ENCODE measurements at regions not wholly inside any gene's neighbourhood (a gene's known extent, or its start where the extent isn't known, plus 50 kb on each side); places are given as distances from the start of the nearest gene placed in this dataset.

GRCh38 chr14:30420515-30420914, 138.4 kb upstream of the G2E3 start:
- DNase-seq = no peak
- no peaks in the 10 kb centered on the region for H4K20me1 ChIP-seq (ENCODE audit: insufficient read depth, low read length)
- H3K9me2 ChIP-seq (replicated peaks; ENCODE audit: insufficient read depth, low read length) = no peaks in the 10 kb centered on the region
- no peaks in the 10 kb centered on the region for H3K36me3 ChIP-seq (replicated peaks; ENCODE audit: insufficient read depth, low read length)
- no peaks in the 10 kb centered on the region for H3K79me2 ChIP-seq (ENCODE audit: low read length)
- H3F3A ChIP-seq (ENCODE audit: insufficient read depth, low read length) = no peaks in the 10 kb centered on the region
- H3K9ac ChIP-seq (ENCODE audit: low read length) = no peak overlapping the region
- H3K9me3 ChIP-seq (replicated peaks; ENCODE audit: insufficient read depth, low read length) = no peaks in the 10 kb centered on the region
- no peaks in the 10 kb centered on the region for H3K27me3 ChIP-seq (replicated peaks; ENCODE audit: insufficient read depth, low read length)
- no peak overlapping the region for H2AFZ ChIP-seq (ENCODE audit: low read length)
- no peak overlapping the region for H3K27ac ChIP-seq (ENCODE audit: low read length)
- no peaks in the 10 kb centered on the region for H3K4me1 ChIP-seq (ENCODE audit: low read length)
- no peak overlapping the region for H3K4me3 ChIP-seq (ENCODE audit: low read length)
- H3K4me2 ChIP-seq (ENCODE audit: low read depth, low read length) = no peak overlapping the region
- TF ChIP-seq CTCF (IDR thresholded peaks at IDR 0.05; ENCODE audit: low read length) = no peak
- no peak for TF ChIP-seq EZH2 (optimal IDR thresholded peaks at IDR 0.05; ENCODE audit: low read depth, low read length)
- no peak for TF ChIP-seq EZH2phosphoT487 (IDR thresholded peaks at IDR 0.05; ENCODE audit: low read length)

GRCh38 chr14:30426463-30426862, 132.5 kb upstream of the G2E3 start:
- no peaks in the 10 kb centered on the region for H4K20me1 ChIP-seq (ENCODE audit: insufficient read depth, low read length)
- H3K9ac ChIP-seq (ENCODE audit: low read length) = no peak overlapping the region
- H3K4me3 ChIP-seq (ENCODE audit: low read length) = no peak overlapping the region
- H3K9me3 ChIP-seq (replicated peaks; ENCODE audit: insufficient read depth, low read length) = no peaks in the 10 kb centered on the region
- no peaks in the 10 kb centered on the region for H3K79me2 ChIP-seq (ENCODE audit: low read length)
- no peak for DNase-seq
- no peak overlapping the region for H3K27ac ChIP-seq (ENCODE audit: low read length)
- no peak overlapping the region for H2AFZ ChIP-seq (ENCODE audit: low read length)
- no peaks in the 10 kb centered on the region for H3F3A ChIP-seq (ENCODE audit: insufficient read depth, low read length)
- no peaks in the 10 kb centered on the region for H3K9me2 ChIP-seq (replicated peaks; ENCODE audit: insufficient read depth, low read length)
- no peaks in the 10 kb centered on the region for H3K4me1 ChIP-seq (ENCODE audit: low read length)
- no peaks in the 10 kb centered on the region for H3K27me3 ChIP-seq (replicated peaks; ENCODE audit: insufficient read depth, low read length)
- H3K36me3 ChIP-seq (replicated peaks; ENCODE audit: insufficient read depth, low read length) = no peaks in the 10 kb centered on the region
- H3K4me2 ChIP-seq (ENCODE audit: low read depth, low read length) = no peak overlapping the region
- TF ChIP-seq EZH2phosphoT487 (IDR thresholded peaks at IDR 0.05; ENCODE audit: low read length) (no peak), CTCF (IDR thresholded peaks at IDR 0.05; ENCODE audit: low read length) (no peak), EZH2 (optimal IDR thresholded peaks at IDR 0.05; ENCODE audit: low read depth, low read length) (no peak)

GRCh38 chr14:30427401-30427800, 131.6 kb upstream of the G2E3 start:
- no peak overlapping the region for H3K4me3 ChIP-seq (ENCODE audit: low read length)
- TF ChIP-seq EZH2 (optimal IDR thresholded peaks at IDR 0.05; ENCODE audit: low read depth, low read length) (no peak), EZH2phosphoT487 (IDR thresholded peaks at IDR 0.05; ENCODE audit: low read length) (no peak)
- H3K4me1 ChIP-seq (ENCODE audit: low read length) = no peaks in the 10 kb centered on the region
- H2AFZ ChIP-seq (ENCODE audit: low read length) = no peak overlapping the region
- no peaks in the 10 kb centered on the region for H3K27me3 ChIP-seq (replicated peaks; ENCODE audit: insufficient read depth, low read length)
- no peaks in the 10 kb centered on the region for H4K20me1 ChIP-seq (ENCODE audit: insufficient read depth, low read length)
- H3K36me3 ChIP-seq (replicated peaks; ENCODE audit: insufficient read depth, low read length) = no peaks in the 10 kb centered on the region
- H3K9me3 ChIP-seq (replicated peaks; ENCODE audit: insufficient read depth, low read length) = no peaks in the 10 kb centered on the region
- no peaks in the 10 kb centered on the region for H3K9me2 ChIP-seq (replicated peaks; ENCODE audit: insufficient read depth, low read length)
- no peak for DNase-seq
- H3K27ac ChIP-seq (ENCODE audit: low read length) = no peak overlapping the region
- no peaks in the 10 kb centered on the region for H3K79me2 ChIP-seq (ENCODE audit: low read length)
- H3K4me2 ChIP-seq (ENCODE audit: low read depth, low read length) = no peak overlapping the region
- H3K9ac ChIP-seq (ENCODE audit: low read length) = no peak overlapping the region
- no peaks in the 10 kb centered on the region for H3F3A ChIP-seq (ENCODE audit: insufficient read depth, low read length)

- Histone ChIP-seq H3K9ac (ENCODE audit: low read length) (no peak overlapping the region), H4K20me1 (ENCODE audit: insufficient read depth, low read length) (no peaks in the 10 kb centered on the region), H3K9me2 (replicated peaks; ENCODE audit: insufficient read depth, low read length) (no peaks in the 10 kb centered on the region), H3K9me3 (replicated peaks; ENCODE audit: insufficient read depth, low read length) (no peaks in the 10 kb centered on the region), H3K4me2 (ENCODE audit: low read depth, low read length) (no peak overlapping the region), H3K27me3 (replicated peaks; ENCODE audit: insufficient read depth, low read length) (no peaks in the 10 kb centered on the region), H3F3A (ENCODE audit: insufficient read depth, low read length) (no peaks in the 10 kb centered on the region), H2AFZ (ENCODE audit: low read length) (no peak overlapping the region), H3K79me2 (ENCODE audit: low read length) (no peaks in the 10 kb centered on the region), H3K36me3 (replicated peaks; ENCODE audit: insufficient read depth, low read length) (no peaks in the 10 kb centered on the region), H3K27ac (ENCODE audit: low read length) (no peak overlapping the region), H3K4me3 (ENCODE audit: low read length) (no peak overlapping the region), H3K4me1 (ENCODE audit: low read length) (no peaks in the 10 kb centered on the region)
- TF ChIP-seq EZH2 (optimal IDR thresholded peaks at IDR 0.05; ENCODE audit: low read depth, low read length) (no peak), EZH2phosphoT487 (IDR thresholded peaks at IDR 0.05; ENCODE audit: low read length) (no peak), CTCF (IDR thresholded peaks at IDR 0.05; ENCODE audit: low read length) (no peak)
- DNase-seq = no peak
Measured at GRCh38 chr14:30427846-30428245, 131.1 kb upstream of the G2E3 start.
